ENCODE measurements at regions not wholly inside any gene's neighbourhood (a gene's known extent, or its start where the extent isn't known, plus 50 kb on each side); places are given as distances from the start of the nearest gene placed in this dataset.

- DNase-seq, result peak; percentile 25
Observed at GRCh38 chr1:78369546-78369945, 121.2 kb upstream of the PTGFR start.

GRCh38 chr1:78370356-78370755, 120.4 kb upstream of the PTGFR start:
- peak; percentile 22 for DNase-seq

GRCh38 chr1:78370779-78371482, 119.8 kb upstream of the PTGFR start:
- DNase-seq, result peak; percentile 24

GRCh38 chr1:78373676-78374075, 117.1 kb upstream of the PTGFR start:
- DNase-seq, result no peak

GRCh38 chr1:78375996-78376395, 114.8 kb upstream of the PTGFR start:
- no peak for DNase-seq

- no peak for DNase-seq
Observed at GRCh38 chr1:78377356-78377928, 113.3 kb upstream of the PTGFR start.

- no peak for DNase-seq
Observed at GRCh38 chr1:78383923-78384322, 106.9 kb upstream of the PTGFR start.

- DNase-seq, result no peak
Observed at GRCh38 chr1:78385744-78386462, 104.9 kb upstream of the PTGFR start.

- no peak for DNase-seq
Observed at GRCh38 chr1:78387201-78387600, 103.6 kb upstream of the PTGFR start.

- DNase-seq, result no peak
Observed at GRCh38 chr1:78387871-78388270, 102.9 kb upstream of the PTGFR start.

- DNase-seq, result no peak
Observed at GRCh38 chr1:78388275-78388674, 102.5 kb upstream of the PTGFR start.

- no peak for DNase-seq
Observed at GRCh38 chr1:78401148-78401547, 89.6 kb upstream of the PTGFR start.

- no peak for DNase-seq
Observed at GRCh38 chr1:78408192-78408591, 82.6 kb upstream of the PTGFR start.

GRCh38 chr1:78408810-78409209, 82.0 kb upstream of the PTGFR start:
- DNase-seq, result no peak

GRCh38 chr1:78410643-78411042, 80.1 kb upstream of the PTGFR start:
- DNase-seq, result no peak

- DNase-seq, result no peak
Observed at GRCh38 chr1:78411707-78412106, 79.1 kb upstream of the PTGFR start.

GRCh38 chr1:78415165-78415564, 75.6 kb upstream of the PTGFR start:
- no peak for DNase-seq

GRCh38 chr1:78419309-78419708, 71.5 kb upstream of the PTGFR start:
- DNase-seq, result no peak

GRCh38 chr1:78420181-78420580, 70.6 kb upstream of the PTGFR start:
- DNase-seq, result no peak

- no peak for DNase-seq
Observed at GRCh38 chr1:78420688-78421087, 70.1 kb upstream of the PTGFR start.

GRCh38 chr1:78424720-78425119, 66.1 kb upstream of the PTGFR start:
- DNase-seq, result no peak

- DNase-seq, result no peak
Observed at GRCh38 chr1:78426408-78426807, 64.4 kb upstream of the PTGFR start.

GRCh38 chr1:78427506-78427905, 63.3 kb upstream of the PTGFR start:
- DNase-seq, result peak; percentile 2

GRCh38 chr1:78432016-78432415, 58.8 kb upstream of the PTGFR start:
- DNase-seq, result no peak

Measured in hematopoietic multipotent progenitor cell treated with erythropoietin and hydrocortisone succinate and interleukin-3 and kit ligand, for 4 days (in vitro differentiated cells).